Keratinocyte (primary cell): ENCODE measurements at regions not wholly inside any gene's neighbourhood (a gene's known extent, or its start where the extent isn't known, plus 50 kb on each side); places are given as distances from the start of the nearest gene placed in this dataset.

ENCODE experiments used
- DNase-seq: peaks from one replicate; pipeline ENCODE4 v3.0.0-alpha.2; 2011; ENCODE audit warnings: low read depth, missing footprints, low spot score
- FAIRE-seq: peaks from 2 replicates; lab custom pipeline; 2011; peaks lifted over from hg19 to GRCh38; lab: Jason Lieb, UNC
- H2AFZ ChIP-seq: 2 replicates; pipeline ENCODE4 v1.6.0; 2012; ENCODE audit warnings: low read length, control low read depth, inconsistent platforms; ENCODE audit not compliant: control insufficient read depth
- H3K27ac ChIP-seq: 2 replicates; pipeline ENCODE4 v1.5.1; 2011; ENCODE audit warnings: low read length; ENCODE audit not compliant: control insufficient read depth, insufficient read depth
- H3K27me3 ChIP-seq: 3 replicates; pipeline ENCODE4 v1.6.0; 2011; ENCODE audit warnings: low read length; ENCODE audit not compliant: control insufficient read depth, insufficient read depth; ENCODE audit errors: extremely low read depth
- H3K36me3 ChIP-seq, 2 experiments: 2 replicates in 1 of 2; 3 replicates in 1 of 2; pipeline ENCODE4 v1.5.1; 2011; ENCODE audit warnings: low read length in 2 of 2, mild to moderate bottlenecking in 1 of 2; ENCODE audit not compliant: control insufficient read depth in 2 of 2, insufficient read depth in 2 of 2; ENCODE audit errors: extremely low read depth in 1 of 2
- H3K4me1 ChIP-seq: 3 replicates; pipeline ENCODE4 v1.5.1; 2011; ENCODE audit warnings: low read length; ENCODE audit not compliant: control insufficient read depth, insufficient read depth; ENCODE audit errors: extremely low read depth
- H3K4me2 ChIP-seq: 3 replicates; pipeline ENCODE4 v1.6.0; 2011; ENCODE audit warnings: low read depth, low read length; ENCODE audit not compliant: control insufficient read depth, insufficient read depth; ENCODE audit errors: extremely low read depth
- H3K4me3 ChIP-seq, 3 experiments: fragments of 200-600 bp in 1 of 3; sonication (generic) in 1 of 3; 2 replicates in 2 of 3; 3 replicates in 1 of 3; pipeline ENCODE4 v1.5.1; 2011 to 2016; ENCODE audit warnings: low read length in 3 of 3, mild to moderate bottlenecking in 3 of 3, control low read depth in 2 of 3, inconsistent platforms in 1 of 3, low read depth in 1 of 3, mixed read lengths in 1 of 3, mixed run types in 1 of 3, moderate library complexity in 1 of 3; ENCODE audit not compliant: control insufficient read depth in 2 of 3, insufficient read depth in 2 of 3; ENCODE audit errors: extremely low read depth in 1 of 3
- H3K79me2 ChIP-seq: 2 replicates; pipeline ENCODE4 v1.6.0; 2012; ENCODE audit warnings: low read length; ENCODE audit not compliant: control insufficient read depth, insufficient read depth
- H3K9ac ChIP-seq: 3 replicates; pipeline ENCODE4 v1.6.0; 2011; ENCODE audit warnings: low read length; ENCODE audit not compliant: control insufficient read depth, insufficient read depth; ENCODE audit errors: extremely low read depth
- H3K9me1 ChIP-seq: 3 replicates; pipeline ENCODE4 v1.6.0; 2011; ENCODE audit warnings: low read length; ENCODE audit not compliant: control insufficient read depth, insufficient read depth; ENCODE audit errors: extremely low read depth
- H3K9me3 ChIP-seq: 2 replicates; pipeline ENCODE4 v1.5.1; 2012; ENCODE audit warnings: low read depth, low read length; ENCODE audit not compliant: control insufficient read depth
- H4K20me1 ChIP-seq: 3 replicates; pipeline ENCODE4 v1.6.0; 2011; ENCODE audit warnings: low read length; ENCODE audit not compliant: control insufficient read depth, insufficient read depth; ENCODE audit errors: extremely low read depth
- CTCF ChIP-seq, 3 experiments: IDR thresholded peaks in 1 of 3; conservative IDR thresholded peaks in 1 of 3; optimal IDR thresholded peaks in 1 of 3; 2 replicates in 2 of 3; 3 replicates in 1 of 3; pipeline versions ENCODE3 to v1.5.1; 2011; ENCODE audit warnings: low read length in 3 of 3, mild to moderate bottlenecking in 3 of 3, moderate library complexity in 2 of 3, control low read depth in 1 of 3, inconsistent platforms in 1 of 3; ENCODE audit not compliant: insufficient read depth in 2 of 3; ENCODE audit errors: extremely low read depth in 1 of 3
- EZH2 ChIP-seq: IDR thresholded peaks from one replicate; pipeline ENCODE4 v1.6.1; 2012; ENCODE audit warnings: inconsistent platforms, mild to moderate bottlenecking, low read length, moderate library complexity
- dilution Hi-C: fragments of 300-500 bp; cut with MboI; formaldehyde crosslinking; loops from one replicate; pipeline ENCODE4 v1.7.0; 2020; ENCODE audit warnings: low sequenced_read_pairs; ENCODE audit not compliant: extremely low pct_ligation_motif_present

- dilution Hi-C loops, result no loop called here
- TF ChIP-seq EZH2 (no peak), CTCF (optimal IDR thresholded peaks at IDR 0.05 in 1 of 3, IDR thresholded peaks at IDR 0.05 in 1 of 3, conservative IDR thresholded peaks at IDR 0.05 in 1 of 3; ENCODE audit: extremely low read depth in 1 of 3, insufficient read depth in 2 of 3, low read length in 3 of 3) (no peak)
- no peak for DNase-seq
- H3K36me3 ChIP-seq, result no peaks in the 10 kb centered on the region
- H3K9ac ChIP-seq, result no peak overlapping the region
- H3K4me1 ChIP-seq, result no peaks in the 10 kb centered on the region
- H4K20me1 ChIP-seq, result no peaks in the 10 kb centered on the region
- H3K4me2 ChIP-seq, result no peak overlapping the region
- no peak overlapping the region for H3K27ac ChIP-seq
- H3K9me3 ChIP-seq, result no peaks in the 10 kb centered on the region
- no peak overlapping the region for H2AFZ ChIP-seq
- no peak for FAIRE-seq
- no peaks in the 10 kb centered on the region for H3K9me1 ChIP-seq
- H3K4me3 ChIP-seq, result no peak overlapping the region
- no peaks in the 10 kb centered on the region for H3K79me2 ChIP-seq
- no peaks in the 10 kb centered on the region for H3K27me3 ChIP-seq
These were observed 90.5 kb upstream of the DBX1 start for GRCh38 chr11:20250644-20251247.

- Histone ChIP-seq H3K9me1 (no peaks in the 10 kb centered on the region), H3K4me2 (no peak overlapping the region), H3K4me1 (no peaks in the 10 kb centered on the region), H3K9me3 (no peaks in the 10 kb centered on the region), H3K79me2 (no peaks in the 10 kb centered on the region), H4K20me1 (no peaks in the 10 kb centered on the region), H3K36me3 (no peaks in the 10 kb centered on the region), H3K4me3 (no peak overlapping the region), H3K27me3 (no peaks in the 10 kb centered on the region), H3K9ac (no peak overlapping the region), H2AFZ (no peak overlapping the region), H3K27ac (no peak overlapping the region)
- dilution Hi-C loops, result no loop called here
- no peak for FAIRE-seq
- DNase-seq, result no peak
- TF ChIP-seq EZH2, result no peak
- TF ChIP-seq CTCF (optimal IDR thresholded peaks at IDR 0.05 in 1 of 3, IDR thresholded peaks at IDR 0.05 in 1 of 3, conservative IDR thresholded peaks at IDR 0.05 in 1 of 3; ENCODE audit: extremely low read depth in 1 of 3, insufficient read depth in 2 of 3, low read length in 3 of 3), result no peak
These were observed 89.5 kb upstream of the DBX1 start for GRCh38 chr11:20249796-20250195.
